Duodenal mucosa (tissue), 2 donors: ENCODE measurements at regions not wholly inside any gene's neighbourhood (a gene's known extent, or its start where the extent isn't known, plus 50 kb on each side); places are given as distances from the start of the nearest gene placed in this dataset.

Source experiments
- H3K27ac ChIP-seq: one replicate; pipeline ENCODE4 v1.7.0; 2013; ENCODE audit warnings: low read depth, low read length
- H3K27me3 ChIP-seq, 2 donors: one replicate each; pipeline ENCODE4 v1.7.0; 2013; ENCODE audit warnings: low read length in 2 of 2, control low read depth in 1 of 2; ENCODE audit not compliant: insufficient read depth in 2 of 2, control insufficient read depth in 1 of 2
- H3K36me3 ChIP-seq, 2 donors: one replicate each; pipeline ENCODE4 v1.7.0; 2013; ENCODE audit warnings: low read length in 2 of 2, control low read depth in 1 of 2; ENCODE audit not compliant: insufficient read depth in 2 of 2, control insufficient read depth in 1 of 2
- H3K4me1 ChIP-seq, 2 donors: one replicate each; pipeline ENCODE4 v1.7.0; 2013; ENCODE audit warnings: low read length in 2 of 2, control low read depth in 1 of 2; ENCODE audit not compliant: insufficient read depth in 2 of 2, control insufficient read depth in 1 of 2
- H3K4me3 ChIP-seq, 2 donors: one replicate each; pipeline ENCODE4 v1.7.0; 2013; ENCODE audit warnings: low read length in 2 of 2, low read depth in 1 of 2
- H3K9ac ChIP-seq, 2 donors: one replicate each; pipeline ENCODE4 v1.7.0; 2013; ENCODE audit warnings: low read length in 2 of 2, low read depth in 1 of 2
- H3K9me3 ChIP-seq, 2 donors: one replicate each; pipeline ENCODE4 v1.7.0; 2013; ENCODE audit warnings: low read length in 2 of 2, control low read depth in 1 of 2; ENCODE audit not compliant: control insufficient read depth in 1 of 2

DNA sequence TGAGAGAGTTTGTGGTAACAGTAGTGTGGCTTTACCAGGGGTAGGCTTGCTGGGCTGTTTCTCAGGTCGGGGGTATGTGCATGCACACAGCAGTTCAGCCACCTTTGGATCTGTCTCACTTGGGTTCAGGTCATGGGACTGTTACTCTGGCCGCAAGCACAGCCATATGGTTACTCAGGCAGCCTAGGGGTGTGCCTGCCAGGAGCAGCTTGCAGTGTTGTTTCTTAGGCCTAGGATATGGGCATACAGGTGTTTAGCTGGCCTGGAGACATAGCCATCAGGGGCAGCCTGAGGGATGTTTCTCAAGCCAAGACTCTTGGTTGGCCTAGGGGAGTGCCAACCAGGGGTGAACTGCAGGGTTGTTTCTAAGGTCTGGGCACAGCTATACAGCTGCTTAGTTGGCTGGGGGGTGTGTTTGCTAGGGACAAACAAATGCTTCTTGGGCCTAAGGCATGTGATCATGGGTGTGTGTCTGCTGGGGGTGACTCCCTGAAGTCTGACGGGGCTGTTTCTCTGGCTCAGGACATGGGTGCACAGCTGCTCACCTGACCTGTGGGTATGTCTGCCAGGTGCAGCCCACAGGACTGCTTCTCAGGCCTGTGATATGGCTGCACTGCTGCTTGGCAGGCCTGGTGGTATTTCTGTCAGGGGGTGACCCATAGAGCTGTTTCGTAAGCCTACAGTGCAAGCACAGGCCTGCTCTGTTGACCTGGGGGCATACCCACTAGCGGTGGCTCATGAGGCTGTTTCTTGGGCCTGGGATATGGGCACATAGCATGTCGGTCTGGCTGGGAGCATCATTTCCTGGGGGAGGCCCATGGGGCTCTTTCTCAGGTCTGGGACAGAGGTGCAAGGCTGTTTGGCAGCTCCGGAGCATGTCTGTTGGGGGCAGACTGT lies 168.0 kb upstream of the THRB start:
- Histone ChIP-seq H3K36me3 (no peaks in the 10 kb centered on the region), H3K4me3 (no peak overlapping the region), H3K4me1 (no peaks in the 10 kb centered on the region), H3K9me3 (no peaks in the 10 kb centered on the region), H3K9ac (no peak overlapping the region), H3K27me3 (no peaks in the 10 kb centered on the region), H3K27ac (no peak overlapping the region)

DNA sequence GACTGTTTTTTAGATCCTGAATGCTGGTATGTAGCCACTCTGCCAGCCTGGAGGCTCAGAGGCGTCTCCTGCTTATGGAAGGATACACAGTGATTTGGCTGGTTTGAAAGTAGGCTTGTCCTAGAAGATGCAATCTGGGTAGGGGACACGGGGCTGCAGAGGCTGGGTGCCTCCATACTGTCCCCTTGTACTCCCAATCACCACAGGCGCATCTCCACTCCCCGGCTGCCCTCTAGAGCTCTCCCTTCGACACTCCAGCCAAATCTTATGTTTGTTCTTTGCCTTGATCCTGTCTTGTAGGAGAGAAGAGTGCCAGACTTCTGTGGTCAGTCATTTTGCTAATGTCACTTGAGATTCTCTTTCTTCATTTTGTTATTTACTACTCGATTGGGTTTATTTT lies 168.8 kb upstream of the THRB start:
- no peaks in the 10 kb centered on the region for H3K4me1 ChIP-seq
- H3K9ac ChIP-seq = no peak overlapping the region
- H3K27ac ChIP-seq = no peak overlapping the region
- H3K36me3 ChIP-seq = no peaks in the 10 kb centered on the region
- no peaks in the 10 kb centered on the region for H3K9me3 ChIP-seq
- no peaks in the 10 kb centered on the region for H3K27me3 ChIP-seq
- H3K4me3 ChIP-seq = no peak overlapping the region

GRCh38 chr3:24668039-24668438 lies 173.4 kb upstream of the THRB start:
- Histone ChIP-seq H3K4me3 (no peak overlapping the region), H3K9me3 (no peaks in the 10 kb centered on the region), H3K27ac (no peak overlapping the region), H3K9ac (no peak overlapping the region), H3K27me3 (no peaks in the 10 kb centered on the region), H3K36me3 (no peaks in the 10 kb centered on the region), H3K4me1 (no peaks in the 10 kb centered on the region)

DNA sequence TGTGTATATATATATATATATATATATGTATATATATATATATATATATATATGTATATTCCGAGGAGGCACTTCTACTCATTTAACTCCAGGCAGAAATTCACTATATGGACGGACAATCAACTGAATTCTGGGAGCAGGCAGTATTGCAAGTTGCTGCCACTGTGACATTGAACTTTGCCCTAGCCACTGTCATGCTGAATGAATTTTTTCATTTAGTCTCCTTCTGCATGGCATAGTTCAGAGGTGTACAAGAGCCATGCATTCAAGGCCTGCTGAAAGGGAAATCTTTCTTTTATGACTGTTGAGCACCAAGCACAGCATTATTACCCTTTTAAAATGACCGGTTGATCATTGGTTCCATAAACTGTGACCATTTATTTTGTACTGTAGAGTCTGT lies 176.2 kb upstream of the THRB start:
- Histone ChIP-seq H3K27ac (no peak overlapping the region), H3K9ac (no peak overlapping the region), H3K4me3 (no peak overlapping the region), H3K36me3 (no peaks in the 10 kb centered on the region), H3K4me1 (no peaks in the 10 kb centered on the region), H3K9me3 (no peaks in the 10 kb centered on the region), H3K27me3 (no peaks in the 10 kb centered on the region)

GRCh38 chr3:24673596-24673995 lies 178.9 kb upstream of the THRB start:
- Histone ChIP-seq H3K9ac (no peak overlapping the region), H3K4me1 (no peaks in the 10 kb centered on the region), H3K27me3 (peaks cover 0 to 5% of the 10 kb centered on the region in 2 donors), H3K9me3 (no peaks in the 10 kb centered on the region), H3K27ac (no peak overlapping the region), H3K36me3 (no peaks in the 10 kb centered on the region), H3K4me3 (no peak overlapping the region)

DNA sequence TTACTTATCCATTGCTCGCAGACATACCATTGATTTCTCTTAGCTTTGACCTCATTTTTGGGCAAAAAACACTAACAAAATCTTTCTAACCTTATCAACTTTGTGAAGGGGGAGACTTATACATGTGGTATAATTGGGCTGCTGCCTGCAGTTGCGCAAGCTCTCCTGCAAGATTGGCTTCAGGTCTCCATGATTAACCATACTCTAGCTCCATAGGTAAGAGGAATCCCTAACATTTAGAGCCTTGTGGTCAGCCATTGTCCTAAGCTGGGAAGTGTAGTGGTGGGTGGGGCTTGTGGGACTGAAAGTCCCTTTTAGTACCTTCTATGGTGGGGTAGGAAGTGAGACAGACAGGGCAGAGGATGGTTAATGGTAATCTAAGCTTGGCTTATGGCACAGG lies 179.6 kb upstream of the THRB start:
- H3K4me1 ChIP-seq = no peaks in the 10 kb centered on the region
- no peaks in the 10 kb centered on the region for H3K9me3 ChIP-seq
- no peak overlapping the region for H3K9ac ChIP-seq
- peaks cover 0 to 5% of the 10 kb centered on the region in 2 donors for H3K27me3 ChIP-seq
- H3K36me3 ChIP-seq = no peaks in the 10 kb centered on the region
- no peak overlapping the region for H3K27ac ChIP-seq
- no peak overlapping the region for H3K4me3 ChIP-seq

DNA sequence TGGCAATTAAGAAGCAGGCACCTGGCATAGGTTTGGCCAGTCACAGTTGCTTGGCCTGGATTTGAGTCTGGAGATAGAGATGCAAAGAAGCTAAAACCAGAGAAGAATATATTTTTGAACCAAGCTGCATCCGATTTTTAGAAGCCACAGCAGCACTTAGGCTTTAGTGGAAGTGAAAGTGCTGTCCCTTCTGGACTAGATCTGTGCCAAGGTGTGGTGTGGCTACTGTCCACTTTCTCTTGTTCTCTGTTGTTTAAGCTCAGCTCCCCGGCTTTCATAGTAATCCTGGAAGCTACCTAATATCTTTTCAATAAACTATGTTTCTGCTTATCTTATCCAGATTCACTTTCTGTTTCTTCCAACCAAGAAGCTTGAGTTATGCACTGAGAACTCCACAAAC lies 183.4 kb upstream of the THRB start:
- Histone ChIP-seq H3K36me3 (no peaks in the 10 kb centered on the region), H3K4me1 (no peaks in the 10 kb centered on the region), H3K4me3 (peak overlapping the region in 1 of 2 donors; percentile 8), H3K27ac (no peak overlapping the region), H3K9me3 (no peaks in the 10 kb centered on the region), H3K27me3 (peaks cover 4 to 9% of the 10 kb centered on the region in 2 donors), H3K9ac (no peak overlapping the region)

DNA sequence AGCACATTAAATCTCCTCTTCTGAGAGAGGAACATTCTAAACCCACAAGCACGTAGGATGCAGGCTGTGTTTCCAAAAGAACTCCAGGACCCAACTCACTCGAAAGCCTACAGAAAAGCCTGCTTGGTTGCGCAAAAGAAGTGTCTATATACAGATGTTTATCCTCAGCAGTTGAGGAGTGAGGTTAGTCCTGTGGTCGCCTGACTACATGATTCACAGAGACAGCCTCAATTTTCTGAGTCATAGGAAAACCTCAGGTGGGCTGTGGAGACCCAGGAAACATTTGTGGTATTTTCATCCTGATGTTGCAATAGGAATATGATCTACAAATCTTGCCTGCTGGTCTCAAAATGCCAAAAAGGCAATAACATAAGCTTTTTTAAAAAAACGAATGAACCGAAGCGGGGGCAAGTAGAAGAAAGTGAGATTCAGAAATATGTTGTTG lies 183.8 kb upstream of the THRB start:
- Histone ChIP-seq H3K9me3 (no peaks in the 10 kb centered on the region), H3K27me3 (peaks cover 4 to 9% of the 10 kb centered on the region in 2 donors), H3K9ac (no peak overlapping the region), H3K36me3 (no peaks in the 10 kb centered on the region), H3K4me3 (peak overlapping the region in 1 of 2 donors; percentile 8), H3K4me1 (no peaks in the 10 kb centered on the region), H3K27ac (no peak overlapping the region)

DNA sequence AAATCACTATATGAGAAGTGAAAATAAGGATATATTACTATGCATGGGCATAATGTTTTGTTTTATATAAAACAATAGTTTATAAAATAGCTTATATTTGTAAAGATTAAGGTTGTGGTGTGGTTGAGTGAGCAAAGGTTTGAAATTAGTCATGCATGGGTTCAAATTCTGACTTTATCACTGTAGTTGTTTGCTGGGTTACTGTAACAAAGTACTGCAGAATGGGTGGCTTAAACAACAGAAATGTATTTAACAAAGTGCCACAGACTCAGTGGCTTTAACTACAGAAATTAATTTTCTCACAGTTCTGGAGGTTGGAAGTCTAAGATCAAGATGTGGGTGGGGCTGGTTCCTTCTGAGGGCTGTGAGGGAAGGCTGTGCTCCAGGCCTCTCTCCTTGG lies 184.8 kb upstream of the THRB start:
- no peaks in the 10 kb centered on the region for H3K36me3 ChIP-seq
- H3K9ac ChIP-seq = no peak overlapping the region
- H3K4me3 ChIP-seq = no peak overlapping the region
- H3K27ac ChIP-seq = no peak overlapping the region
- H3K27me3 ChIP-seq = peaks cover 4 to 9% of the 10 kb centered on the region in 2 donors
- H3K9me3 ChIP-seq = no peaks in the 10 kb centered on the region
- H3K4me1 ChIP-seq = no peaks in the 10 kb centered on the region

DNA sequence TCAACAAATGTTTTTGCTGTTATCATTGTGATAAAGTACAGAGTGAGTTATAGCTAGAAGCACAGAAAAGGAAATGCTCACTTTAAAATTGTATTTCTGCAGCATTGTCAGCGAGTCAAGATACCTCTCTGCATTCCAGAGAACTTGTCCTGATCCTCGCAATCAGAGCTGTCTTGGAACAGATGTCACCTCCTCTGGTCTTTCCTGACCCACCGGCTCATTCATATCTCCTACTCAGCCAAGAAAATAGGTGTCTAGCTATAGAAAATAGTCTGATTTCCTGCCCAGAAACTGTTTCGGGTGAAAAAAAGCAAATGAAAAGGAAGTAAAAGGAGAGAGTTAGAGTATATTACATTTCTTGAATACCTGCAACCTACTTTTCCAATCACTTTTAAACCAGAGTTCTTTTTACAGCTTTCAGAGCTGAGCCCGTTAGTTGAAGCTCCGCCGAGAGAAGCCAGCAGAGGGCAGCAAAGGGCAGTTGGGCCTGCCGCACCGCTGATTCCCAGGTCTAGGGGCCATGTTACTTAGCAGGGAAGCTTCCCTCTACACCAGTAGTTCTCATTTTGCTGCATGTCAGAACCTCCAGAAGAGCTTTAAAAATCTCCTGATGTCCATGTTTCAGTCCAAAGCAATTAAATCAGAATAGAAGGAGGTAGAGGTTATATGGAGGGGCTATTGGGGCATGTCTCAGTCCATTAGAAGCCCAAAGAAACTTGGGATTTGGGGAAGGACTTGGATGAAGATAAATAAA lies 185.7 kb upstream of the THRB start:
- Histone ChIP-seq H3K36me3 (no peaks in the 10 kb centered on the region), H3K9me3 (no peaks in the 10 kb centered on the region), H3K27me3 (peaks cover 4 to 9% of the 10 kb centered on the region in 2 donors), H3K9ac (no peak overlapping the region), H3K27ac (no peak overlapping the region), H3K4me1 (no peaks in the 10 kb centered on the region), H3K4me3 (no peak overlapping the region)
